ENCODE measurements at regions not wholly inside any gene's neighbourhood (a gene's known extent, or its start where the extent isn't known, plus 50 kb on each side); places are given as distances from the start of the nearest gene placed in this dataset.

DNA sequence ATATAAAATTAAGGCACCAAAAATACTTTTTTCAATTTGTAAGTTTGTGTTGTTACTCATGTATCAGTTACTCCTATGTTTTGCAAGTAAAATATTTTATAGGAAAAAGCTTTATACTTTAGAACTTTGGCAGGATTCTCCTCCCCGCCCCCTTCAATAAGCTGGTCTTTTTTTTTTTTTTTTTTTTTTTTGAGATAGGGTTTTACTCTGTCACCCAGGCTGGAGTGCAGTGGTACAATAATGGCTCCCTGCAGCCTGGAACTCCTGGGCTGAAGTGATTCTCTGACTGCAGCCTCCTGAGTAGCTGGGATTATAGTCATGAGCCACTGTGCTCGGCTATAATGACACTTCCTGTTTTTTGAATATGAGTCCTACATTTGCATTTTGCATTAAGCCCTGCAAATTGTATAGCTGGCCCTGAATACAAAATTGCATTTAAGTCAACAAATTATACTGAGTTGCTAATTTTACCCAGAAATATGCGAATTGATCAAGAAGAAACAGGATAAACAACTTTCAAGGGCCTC, 192.9 kb downstream of the PIK3R1 start:
- DNase-seq, result no peak

DNA sequence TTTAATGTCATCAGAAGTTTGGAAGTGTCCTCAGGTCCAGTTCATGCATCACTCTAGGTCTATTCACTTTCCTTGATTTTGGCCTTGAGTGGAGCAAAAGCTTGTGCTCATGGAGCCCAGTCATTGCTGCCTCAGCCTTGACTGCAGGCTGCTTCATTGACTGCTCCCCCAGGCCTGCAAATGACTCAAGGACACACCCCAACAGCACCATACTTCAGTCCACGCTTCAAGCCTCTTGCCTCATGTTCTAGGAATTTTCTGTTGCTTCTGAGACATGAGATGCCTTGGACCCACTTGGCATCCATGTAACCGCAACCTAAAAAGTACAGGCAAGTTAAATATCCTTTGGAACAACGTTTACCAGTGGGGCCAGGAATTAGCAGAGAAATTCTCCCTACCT, 193.7 kb downstream of the PIK3R1 start:
- DNase-seq, result no peak

DNA sequence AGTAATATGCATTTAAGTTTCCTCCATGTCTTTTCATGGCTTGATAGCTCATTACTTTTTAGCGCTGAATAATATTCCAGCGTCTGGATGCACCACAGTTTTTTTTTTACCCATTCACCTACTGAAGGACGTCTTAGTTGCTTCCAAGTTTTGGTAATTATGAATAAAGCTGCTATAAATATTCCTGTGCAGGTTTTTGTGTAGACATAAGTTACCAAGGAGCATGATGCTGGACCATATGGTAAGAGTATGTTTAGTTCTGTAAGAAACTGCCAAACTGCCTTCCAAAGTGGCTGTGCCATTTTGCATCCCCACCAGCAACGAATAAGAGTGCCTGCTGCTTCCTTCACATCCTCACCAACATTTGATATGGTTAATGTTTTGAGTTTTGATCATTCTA, 195.6 kb downstream of the PIK3R1 start:
- no peak for DNase-seq

DNA sequence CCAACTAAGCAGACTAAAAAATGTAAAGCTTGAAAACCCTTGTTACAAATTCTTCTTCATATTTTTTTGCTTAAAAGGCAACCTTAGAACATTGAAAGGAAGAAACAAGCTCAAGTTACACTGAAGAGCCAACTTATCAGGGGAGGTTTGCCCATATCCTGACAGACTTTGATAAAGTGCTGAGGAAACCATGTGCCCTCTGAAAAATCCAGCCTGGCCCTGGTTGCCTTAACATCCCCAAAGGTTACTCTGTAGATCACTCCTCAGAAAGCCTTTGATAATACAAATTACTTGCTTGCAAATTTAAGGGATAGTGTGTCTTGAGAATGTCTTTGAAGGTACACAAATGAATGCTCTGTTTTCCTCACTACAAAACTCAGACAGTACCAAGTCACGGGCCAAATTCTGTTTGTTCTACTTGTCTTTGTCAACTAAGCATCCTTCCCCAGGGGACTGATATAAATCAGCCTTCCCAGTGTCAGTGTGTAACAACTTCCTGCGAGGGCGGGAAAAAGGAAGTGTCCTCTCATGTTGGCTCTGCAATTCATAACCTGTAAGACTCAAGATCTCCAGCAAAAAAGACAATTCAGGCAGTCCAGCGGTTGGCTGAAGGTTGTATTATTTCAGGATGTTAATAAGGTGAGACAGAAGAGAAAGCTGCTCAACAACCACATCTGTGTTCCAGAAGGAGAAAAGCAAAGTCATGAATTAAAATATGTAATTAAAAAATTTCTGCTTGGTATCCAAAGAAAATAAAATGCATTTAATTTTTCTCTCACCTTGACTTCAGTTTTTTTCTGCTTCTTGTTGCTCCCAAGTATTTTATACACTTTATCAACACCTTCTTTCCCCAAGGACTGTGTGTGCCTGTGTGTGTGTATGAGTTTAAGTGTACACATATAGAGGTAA, 199.9 kb downstream of the PIK3R1 start:
- DNase-seq, result no peak

DNA sequence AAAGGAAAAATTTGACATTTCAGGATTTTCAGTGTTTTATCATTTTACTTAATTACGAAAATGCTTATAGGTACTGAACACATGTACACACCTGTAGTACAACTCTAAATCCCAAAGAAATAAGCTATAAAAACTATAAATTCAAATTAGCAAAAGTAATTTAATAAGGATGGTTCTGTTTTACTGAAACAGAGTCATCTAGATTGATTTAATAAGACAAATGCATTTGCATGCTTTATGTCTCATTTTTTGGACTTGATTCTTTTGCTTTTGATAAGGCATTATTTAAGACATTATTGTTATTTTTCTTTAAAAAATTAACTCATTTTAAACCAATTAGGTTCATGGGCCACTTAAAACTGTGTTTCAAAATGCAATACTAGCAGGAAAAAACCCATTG, 201.2 kb downstream of the PIK3R1 start:
- DNase-seq, result no peak

DNA sequence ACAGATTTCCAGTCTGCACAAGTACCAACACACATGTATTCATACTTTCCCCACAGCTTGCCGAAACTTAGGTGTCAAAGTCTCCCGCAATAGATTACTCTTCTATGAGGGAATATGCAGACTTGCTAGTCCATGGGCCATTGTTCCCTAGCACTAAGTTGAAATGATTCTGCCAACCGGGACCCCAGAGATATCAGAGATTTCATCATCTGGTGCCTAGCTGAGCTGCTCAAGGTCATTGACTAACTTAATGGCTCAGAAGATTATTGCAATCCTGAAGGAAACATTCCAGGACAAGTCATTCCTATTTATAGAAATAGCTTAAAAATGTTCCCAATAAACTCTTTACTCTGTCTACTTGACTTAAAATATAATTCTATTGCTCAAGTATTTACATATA, 202.6 kb downstream of the PIK3R1 start:
- no peak for DNase-seq

DNA sequence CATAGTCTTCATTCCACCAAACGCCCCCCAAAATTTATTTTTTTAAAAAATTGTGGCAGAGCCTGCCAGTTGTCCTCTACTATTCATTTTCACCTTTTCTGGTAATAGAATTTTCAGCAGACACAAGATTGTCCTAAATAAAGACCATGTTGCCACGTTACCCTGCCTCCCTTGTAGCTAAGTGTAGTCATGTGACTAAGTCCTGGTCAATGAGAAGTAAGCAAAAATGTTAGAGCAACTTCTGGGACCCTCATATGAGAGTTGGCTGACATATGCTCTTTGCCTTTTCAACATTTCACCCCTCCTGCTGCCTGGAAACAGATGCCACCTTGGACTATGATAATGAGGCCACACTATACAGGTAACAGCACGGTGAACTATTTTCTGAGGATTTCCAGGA, 203.1 kb downstream of the PIK3R1 start:
- no peak for DNase-seq

DNA sequence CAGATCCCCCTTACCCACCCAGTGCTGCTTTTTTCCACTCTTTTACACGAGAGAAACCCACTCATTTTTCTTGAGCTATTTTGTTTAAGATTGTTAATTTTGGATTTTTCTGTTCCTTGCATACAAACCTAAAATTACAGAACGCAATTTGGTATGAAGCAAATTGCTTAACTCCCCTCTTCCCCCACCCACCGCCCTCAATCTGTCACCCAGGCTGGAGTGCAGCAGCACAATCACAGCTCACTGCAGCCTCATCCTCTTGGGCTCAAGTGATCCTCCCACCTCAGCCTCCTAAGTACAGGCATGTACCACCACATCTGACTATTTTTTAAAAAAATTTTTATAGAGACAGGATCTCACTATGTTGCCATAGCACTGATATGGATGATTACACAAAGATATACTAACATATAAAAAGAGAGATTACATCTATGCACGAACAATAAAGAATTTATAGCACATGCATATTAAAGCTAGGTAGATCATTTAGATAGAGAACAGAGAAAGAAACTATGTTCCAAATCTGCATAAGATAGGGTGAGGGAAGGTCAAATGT, 203.6 kb downstream of the PIK3R1 start:
- no peak for DNase-seq

DNA sequence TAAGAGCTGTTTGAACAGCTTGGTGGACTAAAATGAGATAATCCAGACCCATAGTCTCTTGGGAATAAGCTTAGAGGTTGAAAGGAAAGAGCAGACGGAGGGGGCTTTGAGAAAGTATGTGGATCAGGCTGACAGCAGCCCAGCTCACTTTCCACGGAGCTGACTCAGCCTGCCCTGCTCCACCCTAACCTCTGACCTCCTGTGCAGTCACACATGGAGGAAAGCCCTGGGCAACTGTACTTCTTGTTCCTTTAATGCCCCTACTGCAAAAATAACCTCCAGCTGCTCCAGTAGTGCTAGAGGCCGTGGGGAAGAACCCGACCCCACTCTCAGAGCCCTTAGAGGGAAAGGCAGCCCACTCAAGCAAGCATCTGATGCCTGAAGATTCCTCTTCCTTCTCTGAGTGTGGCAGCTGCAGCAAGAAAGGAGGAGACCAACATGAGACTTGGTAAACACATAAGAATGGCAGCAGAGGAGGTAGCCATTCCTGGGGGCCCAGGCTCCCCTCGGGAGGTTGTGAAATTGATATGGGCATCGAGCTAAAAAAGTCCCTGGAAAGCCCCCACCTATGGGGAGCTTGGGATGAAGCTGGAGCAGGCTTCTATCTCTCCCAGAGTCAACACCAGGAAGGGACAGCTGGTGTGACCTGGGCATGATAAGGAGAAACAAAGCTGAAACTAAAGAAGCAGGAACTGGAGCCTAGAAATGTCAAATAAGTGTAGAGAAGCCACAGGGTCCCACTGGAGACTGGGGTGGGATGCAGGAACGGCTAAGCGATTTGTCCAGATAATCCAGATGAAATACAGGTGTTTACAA, 204.3 kb downstream of the PIK3R1 start:
- no peak for DNase-seq

DNA sequence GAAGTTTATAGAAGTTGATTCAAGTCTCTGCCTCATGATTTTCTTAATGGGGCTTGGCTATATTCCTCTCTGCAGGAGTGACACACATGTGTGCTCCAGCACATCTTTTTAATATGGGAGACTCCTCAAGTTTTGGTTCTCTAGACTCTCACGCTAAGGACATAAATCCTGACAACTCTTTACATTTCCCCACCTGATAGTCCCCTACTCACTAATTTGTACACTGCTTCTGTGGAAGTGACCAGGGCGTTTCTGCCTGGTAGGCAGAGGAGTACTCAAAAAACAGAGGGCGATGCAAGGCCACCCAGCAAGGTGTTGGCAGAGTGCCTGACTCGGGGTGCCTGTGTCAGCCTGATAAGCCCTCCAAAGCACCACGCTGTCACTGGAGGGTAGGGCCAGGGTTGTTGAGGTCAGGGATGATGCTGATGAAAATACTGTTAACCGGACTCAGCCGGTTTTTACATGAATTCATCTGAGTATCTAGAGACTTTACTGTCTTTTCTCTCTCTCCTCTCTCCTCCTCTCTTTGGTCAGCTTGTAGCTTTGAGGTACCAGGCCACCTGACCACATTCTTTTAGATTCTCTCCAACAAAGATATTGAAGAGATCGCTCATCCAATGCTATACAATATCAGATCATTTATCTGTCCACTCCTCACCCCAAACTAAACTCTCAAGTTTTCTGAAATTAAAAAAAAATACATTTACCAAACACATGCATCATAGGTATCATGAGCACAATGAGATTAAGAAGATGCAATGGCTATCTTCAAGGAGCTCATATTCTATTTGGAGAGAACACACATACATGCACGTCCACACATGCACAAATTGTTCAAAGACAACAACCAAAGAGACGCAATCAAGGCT, 205.2 kb downstream of the PIK3R1 start:
- no peak for DNase-seq

DNA sequence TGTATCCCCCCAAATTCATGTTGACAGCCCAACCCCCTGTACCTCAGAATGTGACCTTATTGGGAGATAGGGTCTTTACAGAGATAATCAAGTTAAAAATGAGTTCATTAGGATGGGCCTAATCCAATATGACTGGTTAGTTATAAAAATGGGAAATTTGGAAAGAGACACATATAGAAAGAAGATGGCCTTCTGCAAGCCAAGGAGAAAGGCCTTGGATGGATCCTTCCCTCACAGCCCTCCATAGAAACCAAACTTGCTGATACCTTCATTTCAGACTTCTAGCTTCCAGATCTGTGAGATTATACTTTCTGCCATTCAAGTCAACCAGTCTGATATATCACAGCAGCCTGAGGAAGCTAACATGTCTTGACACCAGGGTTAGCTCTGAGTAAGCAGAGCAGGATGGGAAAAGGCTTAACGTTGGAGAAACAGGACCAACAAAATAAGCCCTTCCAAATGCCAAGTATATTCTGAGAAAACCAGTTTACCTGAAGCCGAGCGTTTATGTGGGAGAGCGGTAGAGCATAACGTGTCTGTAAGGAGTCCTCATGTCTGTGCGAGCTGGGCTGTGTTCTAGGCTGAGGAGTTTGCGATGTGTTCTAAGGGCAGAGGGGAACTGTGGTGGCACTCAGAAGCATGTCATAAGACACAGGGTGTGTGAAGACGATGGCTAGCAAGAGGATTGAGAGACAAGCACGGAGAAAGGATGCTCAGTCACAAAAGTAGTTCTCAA, 206.1 kb downstream of the PIK3R1 start:
- DNase-seq, result no peak

DNA sequence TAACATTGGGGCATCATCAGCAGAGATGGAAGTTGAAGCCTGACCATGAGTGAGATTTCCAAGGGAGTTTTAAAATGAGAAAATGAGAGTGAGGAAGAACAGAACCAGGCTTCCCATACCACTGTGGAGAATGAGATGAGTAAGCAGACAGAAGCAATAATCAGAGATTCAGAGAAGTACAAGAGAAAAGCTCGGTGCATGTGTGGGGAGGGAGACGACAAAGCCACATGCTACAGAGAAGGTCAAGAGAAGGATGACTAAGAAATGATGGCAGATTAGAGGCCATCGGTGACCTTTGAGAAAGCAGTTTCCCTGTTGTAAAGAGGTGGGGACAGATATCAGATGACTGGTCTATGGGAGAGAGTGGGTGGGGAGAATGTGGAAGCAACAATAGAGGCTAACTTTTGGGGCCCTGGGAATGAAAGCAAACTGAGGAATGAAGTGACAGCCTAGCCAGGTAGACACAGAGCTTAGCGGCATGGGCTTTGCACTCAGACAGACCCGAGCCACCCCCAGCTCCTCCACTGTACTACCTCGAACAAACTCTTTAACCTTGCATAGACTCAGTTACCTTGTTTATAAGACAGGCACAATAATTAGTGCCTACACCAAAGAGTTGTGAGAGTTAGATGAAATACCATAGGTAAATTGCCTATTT, 207.7 kb downstream of the PIK3R1 start:
- no peak for DNase-seq

DNA sequence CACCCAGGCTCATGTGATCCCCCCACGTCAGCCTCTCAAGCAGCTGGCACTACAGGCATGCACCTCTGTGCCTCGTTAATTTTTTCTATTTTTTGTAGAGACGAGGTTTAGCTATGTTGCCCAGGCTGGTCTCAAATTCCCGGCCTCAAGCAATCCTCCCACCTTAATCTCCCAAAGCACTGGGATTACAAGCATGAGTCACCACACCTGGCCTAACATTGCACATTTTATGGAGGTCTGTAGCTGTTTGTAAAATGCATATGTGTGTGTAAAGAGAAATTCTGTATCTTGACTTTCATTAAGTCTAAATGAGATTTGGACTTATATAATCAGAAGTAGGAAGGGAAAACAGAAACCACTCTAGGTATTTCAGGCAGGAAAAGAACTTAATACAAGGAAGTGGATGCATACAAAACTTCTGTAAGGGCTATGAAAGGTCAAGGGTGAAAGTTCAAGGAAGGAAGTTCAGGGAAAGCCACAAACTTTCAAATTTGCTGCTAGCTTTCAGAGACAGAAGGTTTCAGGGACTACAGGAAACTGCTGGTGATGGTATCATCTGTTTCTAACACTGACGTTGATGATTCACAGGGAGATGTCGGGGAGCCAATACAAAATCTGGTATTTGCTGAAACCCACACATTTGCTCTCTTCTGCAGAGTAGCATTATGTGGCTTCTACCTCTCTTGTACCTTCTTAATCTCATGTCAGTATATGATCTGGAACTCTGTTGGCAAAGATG, 209.4 kb downstream of the PIK3R1 start:
- no peak for DNase-seq

DNA sequence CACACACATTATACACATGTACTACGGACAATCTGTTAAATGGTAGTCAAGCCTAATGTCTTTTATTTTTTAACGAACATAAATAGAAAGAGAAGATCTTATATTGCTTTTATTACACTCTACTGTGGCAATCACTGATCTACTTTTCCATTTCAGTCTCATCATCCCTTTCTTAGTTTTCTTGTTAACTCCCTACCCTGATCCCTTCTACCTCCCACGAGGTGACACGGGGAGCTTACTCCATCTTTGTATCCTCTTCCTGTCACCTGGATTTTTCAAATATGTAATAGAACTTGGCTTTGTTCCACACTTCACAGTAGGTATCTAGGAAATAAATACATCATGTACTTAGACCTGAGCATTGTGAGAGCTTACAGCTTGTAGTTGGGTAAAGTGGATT, 211.0 kb downstream of the PIK3R1 start:
- DNase-seq, result no peak

DNA sequence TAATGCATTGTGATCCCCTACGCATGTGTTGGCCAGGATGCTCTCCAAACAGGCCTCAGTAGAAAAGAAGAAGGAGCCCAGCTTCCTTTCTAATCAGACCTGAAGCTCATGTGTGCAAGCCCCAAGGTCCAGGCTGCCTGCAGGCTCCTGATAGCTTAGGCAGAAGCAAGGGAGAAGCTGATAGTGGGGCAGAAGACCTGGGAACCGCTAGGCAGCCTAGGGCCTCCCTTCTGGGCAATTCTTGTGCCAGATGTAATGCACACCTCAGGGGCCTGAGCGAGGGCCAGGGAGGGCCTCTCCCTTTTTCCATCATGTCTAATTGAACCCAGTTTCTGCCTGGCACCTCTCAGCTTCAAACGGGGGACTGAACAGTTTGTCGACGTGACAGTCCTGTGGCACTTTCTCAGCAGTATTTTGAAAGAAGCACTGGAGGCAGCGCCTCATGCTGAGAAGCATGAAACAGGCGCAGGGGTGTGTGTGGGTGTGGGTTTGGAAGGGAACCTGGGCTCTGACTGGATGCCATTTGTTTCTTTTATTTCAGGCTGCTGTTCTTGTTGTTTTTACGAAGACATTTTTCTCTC, 212.8 kb downstream of the PIK3R1 start:
- no peak for DNase-seq

DNA sequence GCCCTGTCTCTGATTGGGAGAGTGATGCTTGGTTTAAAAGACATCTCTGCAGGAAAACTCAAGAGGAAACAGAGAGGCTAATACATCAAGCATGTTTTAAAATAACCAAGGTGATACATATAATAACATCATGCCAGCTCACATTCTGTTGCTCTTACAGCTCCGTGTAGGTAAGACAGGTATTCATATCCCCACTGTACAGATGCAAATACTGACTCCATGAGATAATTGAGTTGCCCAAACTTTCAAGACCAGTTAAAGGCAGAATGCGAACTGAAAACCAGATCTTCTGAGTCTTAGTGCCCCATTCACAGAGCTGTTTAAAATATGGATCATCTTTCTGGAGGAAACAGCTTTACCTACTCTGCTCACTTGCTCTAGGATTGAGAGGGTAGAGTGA, 214.0 kb downstream of the PIK3R1 start:
- no peak for DNase-seq

DNA sequence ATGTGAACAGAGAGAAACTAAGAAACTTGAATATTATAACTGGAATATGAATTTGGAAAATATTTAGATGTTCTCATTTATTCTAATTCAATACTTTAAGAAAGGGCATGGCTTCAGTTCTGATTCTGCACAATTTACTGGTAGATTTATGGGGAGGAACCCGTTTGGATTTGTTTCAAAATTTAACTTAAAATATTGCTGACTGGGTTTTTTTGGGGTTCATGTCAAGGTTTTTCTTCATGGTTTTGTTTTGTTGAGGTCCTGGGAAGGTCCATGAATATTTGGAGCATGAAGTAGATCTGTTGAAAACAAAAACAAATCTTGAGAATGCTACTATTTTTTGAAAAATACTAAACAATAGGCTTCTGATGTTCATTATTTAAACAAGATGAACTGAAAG, 214.7 kb downstream of the PIK3R1 start:
- DNase-seq, result no peak

DNA sequence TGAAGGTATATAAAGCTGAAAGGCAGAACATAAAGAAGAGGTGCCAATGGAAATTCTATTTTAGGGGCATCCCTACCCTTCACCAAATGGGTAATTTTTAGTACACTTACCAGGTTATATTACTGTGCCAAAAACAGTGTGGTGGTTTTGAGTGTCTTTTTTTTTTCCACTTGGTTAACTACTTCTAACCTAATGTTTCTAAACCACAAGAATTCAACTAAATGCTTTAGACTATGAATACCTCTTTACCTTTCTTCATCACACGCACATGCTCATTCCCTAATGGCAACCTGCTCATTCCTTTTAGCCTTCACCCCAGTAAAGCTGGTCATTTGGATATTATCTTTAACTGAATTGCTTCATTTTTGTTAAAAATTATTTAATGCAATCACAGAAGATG, 215.6 kb downstream of the PIK3R1 start:
- DNase-seq, result no peak

DNA sequence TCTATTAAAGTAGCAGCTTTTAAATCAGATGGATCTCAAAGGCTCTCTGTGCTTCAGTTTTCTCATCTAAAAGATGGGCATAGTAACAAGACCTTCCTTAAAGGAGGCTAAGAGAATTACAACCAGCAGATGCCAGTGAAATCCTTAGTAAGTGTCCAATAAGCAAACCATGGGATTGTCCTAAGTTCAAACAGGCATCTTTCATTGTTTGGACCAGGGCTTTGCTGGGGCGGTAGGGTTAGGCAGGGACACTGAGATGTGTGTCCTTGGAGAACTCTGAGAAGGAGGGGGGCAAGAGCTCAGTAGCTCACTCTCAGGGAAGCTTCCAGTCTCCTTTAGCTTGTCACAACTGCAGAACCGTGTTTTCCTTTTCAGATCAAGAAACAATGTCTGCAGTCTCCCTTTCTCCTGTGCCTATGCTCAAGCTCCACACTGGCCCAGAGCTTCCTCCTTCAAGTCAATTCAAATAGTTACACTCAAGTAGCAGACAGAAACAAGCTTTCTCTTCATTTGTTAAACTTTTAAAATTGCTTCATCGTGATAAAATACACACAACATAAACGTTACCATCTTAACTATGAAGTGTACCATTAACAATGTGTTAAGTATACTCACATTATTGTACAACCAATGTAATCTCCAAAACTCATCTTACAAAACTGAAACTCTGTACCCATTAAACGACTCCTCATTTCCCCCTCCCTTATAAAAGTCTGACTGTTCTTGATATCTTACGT, 216.2 kb downstream of the PIK3R1 start:
- DNase-seq, result no peak
